HepG2 (cell line): ENCODE measurements at regions not wholly inside any gene's neighbourhood (a gene's known extent, or its start where the extent isn't known, plus 50 kb on each side); places are given as distances from the start of the nearest gene placed in this dataset.

Experiments
- HNF1A ChIP-seq, 2 experiments: sonication (generic) in 1 of 2; formaldehyde crosslinking in 1 of 2; IDR thresholded peaks; 2 replicates each; pipeline versions ENCODE4 v1.4.0 to v1.6.1; 2016 to 2020; ENCODE audit warnings: borderline replicate concordance in 1 of 2, low read depth in 1 of 2, mild to moderate bottlenecking in 1 of 2, missing genetic modification reagents in 1 of 2
- KIAA2018 ChIP-seq: sonication (generic); formaldehyde crosslinking; IDR thresholded peaks from 2 replicates; pipeline ENCODE4 v1.5.0; 2020; ENCODE audit warnings: mild to moderate bottlenecking, missing genetic modification reagents, borderline replicate concordance
- NR2F6 ChIP-seq, 2 experiments: IDR thresholded peaks; 2 replicates each; pipeline ENCODE4 v1.6.1; 2016; ENCODE audit warnings: antibody characterized with exemption in 1 of 2, mild to moderate bottlenecking in 1 of 2
- TAF1 ChIP-seq: sonication (generic); formaldehyde crosslinking; IDR thresholded peaks from 2 replicates; pipeline ENCODE4 v1.4.0; 2020; ENCODE audit warnings: missing genetic modification reagents
- ZNF570 ChIP-seq: sonication (generic); formaldehyde crosslinking; IDR thresholded peaks from 2 replicates; pipeline ENCODE4 v1.4.0; 2020; ENCODE audit warnings: mild to moderate bottlenecking, missing genetic modification reagents, borderline replicate concordance

DNA sequence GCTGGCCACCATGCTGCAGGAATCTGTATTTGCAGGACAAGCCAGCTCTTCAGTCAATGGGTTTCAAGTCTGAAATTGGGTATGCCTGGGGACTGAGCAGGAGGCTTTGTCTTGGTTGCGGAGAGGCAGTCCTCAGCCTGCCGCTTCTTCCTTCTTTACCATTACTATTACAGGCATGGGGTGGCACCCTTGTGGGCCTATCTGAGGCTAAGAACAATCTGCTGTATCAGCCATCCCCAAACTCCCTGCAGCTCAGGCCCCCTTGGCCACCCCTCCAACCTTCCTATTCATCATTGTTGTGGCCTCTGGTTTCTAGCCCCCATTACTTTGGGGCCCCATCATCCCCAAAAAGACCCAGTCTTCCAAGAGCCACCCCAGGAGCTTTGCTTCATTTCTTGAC lies 289.2 kb upstream of the FOXQ1 start (continued):
- TF ChIP-seq KIAA2018 (CRISPR knock-in tag) = no peak
- no peak for TF ChIP-seq HNF1A (IDR thresholded peaks at IDR 0.05; ENCODE audit: low read depth)
- no peak for TF ChIP-seq HNF1A (CRISPR knock-in tag; IDR thresholded peaks at IDR 0.05; ENCODE audit: borderline replicate concordance)
- no peak for TF ChIP-seq NR2F6 (IDR thresholded peaks at IDR 0.05)
- no peak for TF ChIP-seq NR2F6 (CRISPR knock-in tag; IDR thresholded peaks at IDR 0.05)
- TF ChIP-seq TAF1 = no peak
- TF ChIP-seq ZNF570 = no peak
